HEK293 (cell line): ENCODE measurements at regions not wholly inside any gene's neighbourhood (a gene's known extent, or its start where the extent isn't known, plus 50 kb on each side); places are given as distances from the start of the nearest gene placed in this dataset.
A peak's percentile ranks its signal among the peaks of the same experiment; 100 is the strongest.

Experiments used
- CTCF ChIA-PET: fragments of 350-600 bp; formaldehyde crosslinking; extraction: SDS; loops from one replicate; lab custom pipeline; 2021; ENCODE audit warnings: antibody characterized with exemption; lab: Yijun Ruan, JAX
- POLR2A ChIA-PET: fragments of 300-600 bp; formaldehyde crosslinking; extraction: SDS; loops from one replicate; lab custom pipeline; 2020; ENCODE audit warnings: antibody characterized with exemption, inconsistent platforms; lab: Yijun Ruan, JAX
- H3K27ac ChIP-seq: fragments of 200-500 bp; sonication (Bioruptor generic); 2 replicates; pipeline ENCODE4 v1.5.1; 2014; ENCODE audit warnings: low read depth, low read length, control low read depth, inconsistent platforms; ENCODE audit errors: extremely low read depth
- H3K36me3 ChIP-seq, 2 experiments: fragments of 200-500 bp in 1 of 2; sonication (Bioruptor generic) in 1 of 2; 1 replicate in 1 of 2; 2 replicates in 1 of 2; pipeline ENCODE4 v1.5.1; 2014 to 2017; ENCODE audit warnings: inconsistent platforms in 2 of 2, low read length in 2 of 2; ENCODE audit not compliant: control insufficient read depth in 2 of 2, insufficient read depth in 1 of 2
- H3K4me1 ChIP-seq: fragments of 200-500 bp; sonication (Bioruptor generic); 2 replicates; pipeline ENCODE4 v1.5.1; 2014; ENCODE audit warnings: mild to moderate bottlenecking, low read length, inconsistent platforms; ENCODE audit not compliant: control insufficient read depth, insufficient read depth
- H3K4me3 ChIP-seq: 2 replicates; pipeline ENCODE4 v1.5.1; 2011; ENCODE audit warnings: low read depth, mild to moderate bottlenecking, control low read depth, low read length, moderate library complexity
- H3K9me3 ChIP-seq: fragments of 200-500 bp; sonication (Bioruptor generic); 2 replicates; pipeline ENCODE4 v1.5.1; 2014; ENCODE audit warnings: low read depth, low read length, inconsistent platforms; ENCODE audit not compliant: control insufficient read depth, insufficient read depth
- FEZF1 ChIP-seq: fragments of 450-650 bp; formaldehyde crosslinking; IDR thresholded peaks from 2 replicates; pipeline ENCODE4 v1.5.1; 2016; ENCODE audit warnings: missing biosample characterization, missing genetic modification characterization
- GLIS2 ChIP-seq: fragments of 450-650 bp; formaldehyde crosslinking; IDR thresholded peaks from 2 replicates; pipeline ENCODE4 v1.5.1; 2016; ENCODE audit warnings: missing biosample characterization, missing genetic modification characterization
- IKZF3 ChIP-seq: fragments of 450-650 bp; IDR thresholded peaks from 2 replicates; pipeline ENCODE4 v1.5.0; 2018; ENCODE audit warnings: missing biosample characterization, mild to moderate bottlenecking, missing genetic modification characterization, moderate library complexity
- SCRT1 ChIP-seq: fragments of 450-650 bp; formaldehyde crosslinking; IDR thresholded peaks from 2 replicates; pipeline ENCODE4 v1.5.1; 2016; ENCODE audit warnings: missing biosample characterization, missing genetic modification characterization, borderline replicate concordance
- SCRT2 ChIP-seq: fragments of 450-650 bp; formaldehyde crosslinking; IDR thresholded peaks from 2 replicates; pipeline ENCODE4 v1.5.1; 2016; ENCODE audit warnings: missing biosample characterization, missing genetic modification characterization
- SP7 ChIP-seq: fragments of 450-650 bp; formaldehyde crosslinking; IDR thresholded peaks from 2 replicates; pipeline ENCODE4 v1.5.1; 2016; ENCODE audit warnings: missing biosample characterization, missing genetic modification characterization
- YY2 ChIP-seq: fragments of 450-650 bp; formaldehyde crosslinking; IDR thresholded peaks from 2 replicates; pipeline ENCODE4 v1.5.1; 2016; ENCODE audit warnings: missing biosample characterization, missing genetic modification characterization
- ZBTB17 ChIP-seq: fragments of 450-650 bp; formaldehyde crosslinking; IDR thresholded peaks from 2 replicates; pipeline ENCODE4 v1.5.1; 2016; ENCODE audit warnings: missing biosample characterization, missing genetic modification characterization
- ZBTB21 ChIP-seq: fragments of 450-650 bp; formaldehyde crosslinking; IDR thresholded peaks from 2 replicates; pipeline ENCODE4 v1.5.1; 2017; ENCODE audit warnings: missing biosample characterization, missing genetic modification characterization
- ZBTB8A ChIP-seq: fragments of 450-650 bp; formaldehyde crosslinking; IDR thresholded peaks from 2 replicates; pipeline ENCODE4 v1.5.1; 2016; ENCODE audit warnings: missing biosample characterization, missing genetic modification characterization
- ZEB2 ChIP-seq: fragments of 450-650 bp; formaldehyde crosslinking; IDR thresholded peaks from 2 replicates; pipeline ENCODE4 v1.5.1; 2016; ENCODE audit warnings: missing biosample characterization, missing genetic modification characterization
- ZNF121 ChIP-seq: fragments of 450-650 bp; formaldehyde crosslinking; IDR thresholded peaks from 2 replicates; pipeline ENCODE4 v1.5.1; 2016; ENCODE audit warnings: missing biosample characterization, missing genetic modification characterization
- ZNF132 ChIP-seq: fragments of 450-650 bp; formaldehyde crosslinking; IDR thresholded peaks from 2 replicates; pipeline ENCODE4 v1.5.1; 2017; ENCODE audit warnings: missing biosample characterization, missing genetic modification characterization, borderline replicate concordance
- ZNF174 ChIP-seq: fragments of 450-650 bp; formaldehyde crosslinking; IDR thresholded peaks from 2 replicates; pipeline ENCODE4 v1.5.0; 2017; ENCODE audit warnings: missing biosample characterization, mild to moderate bottlenecking, missing genetic modification characterization
- ZNF175 ChIP-seq: fragments of 450-650 bp; formaldehyde crosslinking; IDR thresholded peaks from 2 replicates; pipeline ENCODE4 v1.5.1; 2016; ENCODE audit warnings: missing biosample characterization, missing genetic modification characterization
- ZNF211 ChIP-seq: fragments of 450-650 bp; formaldehyde crosslinking; IDR thresholded peaks from 2 replicates; pipeline ENCODE4 v1.5.1; 2016; ENCODE audit warnings: low read depth, missing biosample characterization, missing genetic modification characterization
- ZNF239 ChIP-seq: fragments of 450-650 bp; formaldehyde crosslinking; IDR thresholded peaks from 2 replicates; pipeline ENCODE4 v1.5.1; 2016; ENCODE audit warnings: missing biosample characterization, missing genetic modification characterization
- ZNF558 ChIP-seq: fragments of 450-650 bp; formaldehyde crosslinking; IDR thresholded peaks from 2 replicates; pipeline ENCODE4 v1.5.1; 2016; ENCODE audit warnings: missing biosample characterization, missing genetic modification characterization
- ZNF623 ChIP-seq: fragments of 450-650 bp; formaldehyde crosslinking; IDR thresholded peaks from 2 replicates; pipeline ENCODE4 v1.5.1; 2016; ENCODE audit warnings: missing biosample characterization, missing genetic modification characterization
- ZNF629 ChIP-seq: fragments of 450-650 bp; formaldehyde crosslinking; IDR thresholded peaks from 2 replicates; pipeline ENCODE4 v1.5.1; 2017; ENCODE audit warnings: missing biosample characterization, missing genetic modification characterization
- ZNF777 ChIP-seq: fragments of 450-650 bp; formaldehyde crosslinking; IDR thresholded peaks from 2 replicates; pipeline ENCODE4 v1.5.1; 2017; ENCODE audit warnings: missing biosample characterization, missing genetic modification characterization, borderline replicate concordance
- TF ChIP-seq, protein P1 (sequence below): fragments of 450-650 bp; formaldehyde crosslinking; IDR thresholded peaks from 2 replicates; pipeline ENCODE4 v1.5.1; 2016; ENCODE audit warnings: missing biosample characterization, missing genetic modification characterization
- TF ChIP-seq, protein P2 (sequence below): fragments of 450-650 bp; formaldehyde crosslinking; IDR thresholded peaks from 2 replicates; pipeline ENCODE4 v1.5.1; 2016; ENCODE audit warnings: missing biosample characterization, missing genetic modification characterization, borderline replicate concordance
- TF ChIP-seq, protein P3 (sequence below): fragments of 450-650 bp; formaldehyde crosslinking; IDR thresholded peaks from 2 replicates; pipeline ENCODE4 v1.5.1; 2017; ENCODE audit warnings: missing biosample characterization, missing genetic modification characterization
- TF ChIP-seq, protein P4 (sequence below): fragments of 450-650 bp; formaldehyde crosslinking; IDR thresholded peaks from 2 replicates; pipeline ENCODE4 v1.5.1; 2017; ENCODE audit warnings: missing biosample characterization, missing genetic modification characterization
- TF ChIP-seq, protein P5 (sequence below): fragments of 450-650 bp; formaldehyde crosslinking; optimal IDR thresholded peaks from 2 replicates; pipeline ENCODE3; 2016; ENCODE audit warnings: missing biosample characterization, mild to moderate bottlenecking, missing genetic modification characterization
- TF ChIP-seq, protein P6 (sequence below): fragments of 450-650 bp; formaldehyde crosslinking; IDR thresholded peaks from 2 replicates; pipeline ENCODE4; 2016; ENCODE audit warnings: missing biosample characterization, missing genetic modification characterization

- Histone ChIP-seq H3K9me3 (no peaks in the 10 kb centered on the region), H3K27ac (no peak overlapping the region), H3K4me3 (no peak overlapping the region), H3K36me3 (no peaks in the 10 kb centered on the region), H3K4me1 (no peaks in the 10 kb centered on the region)
- TF ChIP-seq ZNF239 (tag by site-specific recombination), result no peak
- peak; percentile 79 for TF ChIP-seq SP7 (tag by site-specific recombination)
- no peak for TF ChIP-seq ZNF623
- TF ChIP-seq, protein P1, sequence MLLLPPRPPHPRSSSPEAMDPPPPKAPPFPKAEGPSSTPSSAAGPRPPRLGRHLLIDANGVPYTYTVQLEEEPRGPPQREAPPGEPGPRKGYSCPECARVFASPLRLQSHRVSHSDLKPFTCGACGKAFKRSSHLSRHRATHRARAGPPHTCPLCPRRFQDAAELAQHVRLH (tag by site-specific recombination), result no peak
- TF ChIP-seq, protein P2, sequence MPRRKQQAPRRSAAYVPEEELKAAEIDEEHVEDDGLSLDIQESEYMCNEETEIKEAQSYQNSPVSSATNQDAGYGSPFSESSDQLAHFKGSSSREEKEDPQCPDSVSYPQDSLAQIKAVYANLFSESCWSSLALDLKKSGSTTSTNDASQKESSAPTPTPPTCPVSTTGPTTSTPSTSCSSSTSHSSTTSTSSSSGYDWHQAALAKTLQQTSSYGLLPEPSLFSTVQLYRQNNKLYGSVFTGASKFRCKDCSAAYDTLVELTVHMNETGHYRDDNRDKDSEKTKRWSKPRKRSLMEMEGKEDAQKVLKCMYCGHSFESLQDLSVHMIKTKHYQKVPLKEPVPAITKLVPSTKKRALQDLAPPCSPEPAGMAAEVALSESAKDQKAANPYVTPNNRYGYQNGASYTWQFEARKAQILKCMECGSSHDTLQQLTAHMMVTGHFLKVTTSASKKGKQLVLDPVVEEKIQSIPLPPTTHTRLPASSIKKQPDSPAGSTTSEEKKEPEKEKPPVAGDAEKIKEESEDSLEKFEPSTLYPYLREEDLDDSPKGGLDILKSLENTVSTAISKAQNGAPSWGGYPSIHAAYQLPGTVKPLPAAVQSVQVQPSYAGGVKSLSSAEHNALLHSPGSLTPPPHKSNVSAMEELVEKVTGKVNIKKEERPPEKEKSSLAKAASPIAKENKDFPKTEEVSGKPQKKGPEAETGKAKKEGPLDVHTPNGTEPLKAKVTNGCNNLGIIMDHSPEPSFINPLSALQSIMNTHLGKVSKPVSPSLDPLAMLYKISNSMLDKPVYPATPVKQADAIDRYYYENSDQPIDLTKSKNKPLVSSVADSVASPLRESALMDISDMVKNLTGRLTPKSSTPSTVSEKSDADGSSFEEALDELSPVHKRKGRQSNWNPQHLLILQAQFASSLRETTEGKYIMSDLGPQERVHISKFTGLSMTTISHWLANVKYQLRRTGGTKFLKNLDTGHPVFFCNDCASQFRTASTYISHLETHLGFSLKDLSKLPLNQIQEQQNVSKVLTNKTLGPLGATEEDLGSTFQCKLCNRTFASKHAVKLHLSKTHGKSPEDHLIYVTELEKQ (tag by site-specific recombination), result 0 out of 2 replicates have a peak, but pooled peaks have one; percentile 36
- peak; percentile 32; the same call in 1 of the 2 replicates for TF ChIP-seq FEZF1 (tag by site-specific recombination)
- TF ChIP-seq, protein P3, sequence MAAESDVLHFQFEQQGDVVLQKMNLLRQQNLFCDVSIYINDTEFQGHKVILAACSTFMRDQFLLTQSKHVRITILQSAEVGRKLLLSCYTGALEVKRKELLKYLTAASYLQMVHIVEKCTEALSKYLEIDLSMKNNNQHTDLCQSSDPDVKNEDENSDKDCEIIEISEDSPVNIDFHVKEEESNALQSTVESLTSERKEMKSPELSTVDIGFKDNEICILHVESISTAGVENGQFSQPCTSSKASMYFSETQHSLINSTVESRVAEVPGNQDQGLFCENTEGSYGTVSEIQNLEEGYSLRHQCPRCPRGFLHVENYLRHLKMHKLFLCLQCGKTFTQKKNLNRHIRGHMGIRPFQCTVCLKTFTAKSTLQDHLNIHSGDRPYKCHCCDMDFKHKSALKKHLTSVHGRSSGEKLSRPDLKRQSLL, result peak; percentile 67; the same call in 1 of the 2 replicates
- no peak for TF ChIP-seq ZNF174 (tag by site-specific recombination)
- TF ChIP-seq ZNF629 (tag by site-specific recombination), result peak; percentile 45
- TF ChIP-seq, protein P4, sequence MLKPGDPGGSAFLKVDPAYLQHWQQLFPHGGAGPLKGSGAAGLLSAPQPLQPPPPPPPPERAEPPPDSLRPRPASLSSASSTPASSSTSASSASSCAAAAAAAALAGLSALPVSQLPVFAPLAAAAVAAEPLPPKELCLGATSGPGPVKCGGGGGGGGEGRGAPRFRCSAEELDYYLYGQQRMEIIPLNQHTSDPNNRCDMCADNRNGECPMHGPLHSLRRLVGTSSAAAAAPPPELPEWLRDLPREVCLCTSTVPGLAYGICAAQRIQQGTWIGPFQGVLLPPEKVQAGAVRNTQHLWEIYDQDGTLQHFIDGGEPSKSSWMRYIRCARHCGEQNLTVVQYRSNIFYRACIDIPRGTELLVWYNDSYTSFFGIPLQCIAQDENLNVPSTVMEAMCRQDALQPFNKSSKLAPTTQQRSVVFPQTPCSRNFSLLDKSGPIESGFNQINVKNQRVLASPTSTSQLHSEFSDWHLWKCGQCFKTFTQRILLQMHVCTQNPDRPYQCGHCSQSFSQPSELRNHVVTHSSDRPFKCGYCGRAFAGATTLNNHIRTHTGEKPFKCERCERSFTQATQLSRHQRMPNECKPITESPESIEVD (tag by site-specific recombination), result peak; percentile 35; the same call in 1 of the 2 replicates
- no peak for TF ChIP-seq IKZF3 (tag by site-specific recombination)
- ChIA-PET CTCF (no interaction called here), POLR2A (no interaction called here)
These were observed 308.3 kb upstream of the NCAM1 start for GRCh38 chr11:112652786-112653390.

DNA sequence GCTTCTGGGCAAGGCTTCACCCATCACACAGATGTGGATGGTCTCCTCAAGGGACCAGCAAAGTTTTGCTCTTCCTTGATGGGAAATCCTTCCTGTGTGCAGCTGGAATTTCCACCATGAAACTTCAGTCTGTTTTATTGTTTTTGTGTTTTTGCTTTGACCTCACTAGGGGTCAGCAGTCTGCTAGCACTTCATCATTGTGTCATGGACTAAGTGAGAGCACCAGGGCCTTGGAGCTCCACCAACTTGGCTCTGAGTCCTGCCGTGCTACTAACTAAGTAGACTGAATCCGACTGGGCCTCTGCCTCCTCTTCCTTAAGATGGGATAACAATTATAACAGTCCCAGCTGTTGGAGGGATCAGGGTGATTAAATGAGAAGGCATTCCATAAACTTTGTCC lies 305.8 kb upstream of the NCAM1 start:
- no peak overlapping the region for H3K4me3 ChIP-seq
- no peaks in the 10 kb centered on the region for H3K36me3 ChIP-seq
- H3K27ac ChIP-seq, result no peak overlapping the region
- ChIA-PET CTCF (interaction anchor here (0.6 to 1.0 kb wide), 2 partner anchors 140 to 375 kb away, joined by 3 to 4 read pairs; no protein-coding TSS in a partner anchor), POLR2A (interaction anchor here (1.0 kb wide), 1 partner anchor 13 kb away, joined by 3 read pairs; no protein-coding TSS in a partner anchor)
- H3K9me3 ChIP-seq, result no peaks in the 10 kb centered on the region
- H3K4me1 ChIP-seq, result no peaks in the 10 kb centered on the region
- TF ChIP-seq YY2 (no peak), ZBTB17 (tag by site-specific recombination) (no peak), SCRT2 (tag by site-specific recombination) (no peak), ZNF558 (tag by site-specific recombination) (no peak), ZEB2 (tag by site-specific recombination) (no peak), ZNF132 (tag by site-specific recombination) (no peak), ZNF121 (tag by site-specific recombination) (no peak), ZBTB8A (no peak), ZBTB21 (tag by site-specific recombination) (no peak), GLIS2 (tag by site-specific recombination) (no peak), SCRT1 (tag by site-specific recombination) (no peak), ZNF211 (tag by site-specific recombination) (no peak), ZNF175 (tag by site-specific recombination) (no peak), ZNF777 (tag by site-specific recombination) (no peak)
- TF ChIP-seq, protein P5, sequence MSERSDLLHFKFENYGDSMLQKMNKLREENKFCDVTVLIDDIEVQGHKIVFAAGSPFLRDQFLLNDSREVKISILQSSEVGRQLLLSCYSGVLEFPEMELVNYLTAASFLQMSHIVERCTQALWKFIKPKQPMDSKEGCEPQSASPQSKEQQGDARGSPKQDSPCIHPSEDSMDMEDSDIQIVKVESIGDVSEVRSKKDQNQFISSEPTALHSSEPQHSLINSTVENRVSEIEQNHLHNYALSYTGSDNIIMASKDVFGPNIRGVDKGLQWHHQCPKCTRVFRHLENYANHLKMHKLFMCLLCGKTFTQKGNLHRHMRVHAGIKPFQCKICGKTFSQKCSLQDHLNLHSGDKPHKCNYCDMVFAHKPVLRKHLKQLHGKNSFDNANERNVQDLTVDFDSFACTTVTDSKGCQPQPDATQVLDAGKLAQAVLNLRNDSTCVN (tag by site-specific recombination), result no peak
- TF ChIP-seq, protein P6, sequence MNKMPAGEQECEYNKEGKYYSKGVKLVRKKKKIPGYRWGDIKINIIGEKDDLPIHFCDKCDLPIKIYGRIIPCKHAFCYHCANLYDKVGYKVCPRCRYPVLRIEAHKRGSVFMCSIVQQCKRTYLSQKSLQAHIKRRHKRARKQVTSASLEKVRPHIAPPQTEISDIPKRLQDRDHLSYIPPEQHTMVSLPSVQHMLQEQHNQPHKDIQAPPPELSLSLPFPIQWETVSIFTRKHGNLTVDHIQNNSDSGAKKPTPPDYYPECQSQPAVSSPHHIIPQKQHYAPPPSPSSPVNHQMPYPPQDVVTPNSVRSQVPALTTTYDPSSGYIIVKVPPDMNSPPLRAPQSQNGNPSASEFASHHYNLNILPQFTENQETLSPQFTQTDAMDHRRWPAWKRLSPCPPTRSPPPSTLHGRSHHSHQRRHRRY (tag by site-specific recombination), result no peak
